GM18508 (cell line): ENCODE measurements at regions not wholly inside any gene's neighbourhood (a gene's known extent, or its start where the extent isn't known, plus 50 kb on each side); places are given as distances from the start of the nearest gene placed in this dataset.

Source experiments
- ATAC-seq: cut with Tn5 transposase; IDR thresholded peaks from one replicate; pipeline ENCODE4 v1.9.1; 2021; ENCODE audit warnings: moderate number of reproducible peaks; ENCODE audit not compliant: insufficient read depth, unreplicated experiment

- ATAC-seq: no peak
Observed at GRCh38 chr15:94535298-94536048, 304.1 kb downstream of the MCTP2 start.

DNA sequence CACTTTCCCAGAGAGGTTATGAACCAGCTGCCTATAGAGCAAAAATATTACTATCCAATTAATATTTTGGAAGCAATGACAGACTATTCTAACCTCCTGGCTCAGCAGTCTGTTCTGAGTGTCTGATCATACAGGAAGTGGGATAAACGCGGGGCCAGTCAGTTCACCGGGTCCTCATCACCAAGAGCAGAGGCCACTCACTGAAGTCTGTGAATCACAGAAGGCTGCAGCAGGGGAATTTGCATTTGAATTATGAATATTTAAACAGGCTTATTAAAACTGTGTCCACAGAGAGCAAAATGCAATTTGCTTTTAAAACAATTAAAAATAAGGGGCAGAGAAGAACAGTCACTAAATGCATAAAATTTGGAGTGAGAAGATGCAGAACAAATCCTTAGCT, 305.2 kb downstream of the MCTP2 start:
- no peak for ATAC-seq

GRCh38 chr15:94538280-94538679, 306.9 kb downstream of the MCTP2 start:
- ATAC-seq: no peak

- no peak for ATAC-seq
Observed at GRCh38 chr15:94542391-94542790, 311.0 kb downstream of the MCTP2 start.

GRCh38 chr15:94546808-94547207, 315.4 kb downstream of the MCTP2 start:
- no peak for ATAC-seq

- ATAC-seq: no peak
Observed at GRCh38 chr15:94547711-94548110, 316.4 kb downstream of the MCTP2 start.

GRCh38 chr15:94555841-94556519, 324.6 kb downstream of the MCTP2 start:
- no peak for ATAC-seq

GRCh38 chr15:94561036-94561689, 329.8 kb downstream of the MCTP2 start:
- ATAC-seq: no peak

- ATAC-seq: no peak
Observed at GRCh38 chr15:94563456-94563855, 332.1 kb downstream of the MCTP2 start.

GRCh38 chr15:94576889-94577533, 345.6 kb downstream of the MCTP2 start:
- ATAC-seq: no peak

DNA sequence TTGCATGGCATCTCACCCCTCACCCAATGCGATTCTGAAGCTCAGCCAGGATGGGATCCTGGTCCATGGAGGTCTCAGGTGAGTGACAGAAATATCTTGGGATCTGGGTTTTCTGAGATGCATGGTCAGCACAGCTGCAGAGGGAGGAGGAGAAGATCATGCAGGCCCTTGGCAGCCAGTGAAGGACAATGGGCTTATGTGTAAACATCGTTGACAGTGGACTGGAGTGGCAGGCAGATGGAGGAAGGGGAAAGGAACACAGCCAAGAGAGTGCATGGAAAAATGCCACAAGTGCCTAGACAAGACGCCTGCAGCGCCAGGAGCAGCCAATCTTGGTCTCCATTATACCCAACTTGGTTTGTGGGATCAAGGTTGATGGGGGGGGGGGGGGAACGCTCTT, 347.9 kb downstream of the MCTP2 start:
- ATAC-seq: no peak

DNA sequence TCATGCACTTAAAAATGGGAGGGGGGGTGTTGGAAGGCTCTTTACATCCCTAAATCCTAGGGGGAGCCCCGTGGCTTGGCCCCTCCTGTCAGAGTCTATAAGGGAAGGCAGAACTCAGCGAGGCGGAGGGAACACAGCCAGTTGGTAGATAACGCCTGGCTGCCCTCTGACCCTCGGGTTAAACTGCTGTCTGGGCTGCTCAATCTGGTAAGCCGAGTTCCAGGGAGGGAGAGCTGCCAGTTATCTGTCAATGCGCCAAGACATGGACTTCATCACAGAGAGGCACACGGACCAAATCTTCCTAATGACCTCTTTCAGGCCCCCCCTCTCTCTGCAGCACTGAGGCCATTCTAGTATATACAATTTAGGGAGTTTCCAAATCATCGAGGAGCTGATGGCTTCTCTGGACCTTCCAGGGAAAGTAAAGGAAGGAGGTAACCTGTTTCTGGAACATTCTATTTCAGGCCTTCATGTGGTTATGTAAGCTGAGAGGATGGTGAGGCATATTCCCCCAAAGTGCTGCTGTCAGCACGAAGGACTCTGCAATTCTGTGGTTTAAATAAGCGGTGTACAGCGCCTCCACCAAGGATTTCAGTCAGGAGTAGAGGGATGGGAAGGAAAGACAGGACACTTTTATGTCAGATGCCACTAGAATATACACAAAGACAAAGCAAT, 349.0 kb downstream of the MCTP2 start:
- ATAC-seq: no peak

DNA sequence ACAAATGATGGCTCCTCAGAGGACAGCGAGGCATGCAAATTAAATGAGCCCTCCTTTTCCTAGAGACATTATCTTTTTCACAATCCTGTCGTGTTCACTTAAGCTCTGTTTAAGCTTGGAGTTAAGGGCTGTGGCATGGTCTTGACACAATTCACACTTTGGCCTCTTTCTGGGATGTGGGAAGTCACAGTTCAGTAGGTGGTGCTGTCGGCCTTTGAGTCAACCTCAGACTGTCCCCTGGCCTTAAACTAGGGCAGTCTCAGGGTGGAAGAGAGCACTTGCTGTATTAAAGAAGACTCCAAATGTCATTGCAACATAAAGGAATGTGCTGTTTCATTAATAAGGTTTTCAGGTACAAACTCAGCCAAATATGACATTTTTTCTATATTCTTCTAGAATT, 351.0 kb downstream of the MCTP2 start:
- peak; percentile 32 for ATAC-seq

DNA sequence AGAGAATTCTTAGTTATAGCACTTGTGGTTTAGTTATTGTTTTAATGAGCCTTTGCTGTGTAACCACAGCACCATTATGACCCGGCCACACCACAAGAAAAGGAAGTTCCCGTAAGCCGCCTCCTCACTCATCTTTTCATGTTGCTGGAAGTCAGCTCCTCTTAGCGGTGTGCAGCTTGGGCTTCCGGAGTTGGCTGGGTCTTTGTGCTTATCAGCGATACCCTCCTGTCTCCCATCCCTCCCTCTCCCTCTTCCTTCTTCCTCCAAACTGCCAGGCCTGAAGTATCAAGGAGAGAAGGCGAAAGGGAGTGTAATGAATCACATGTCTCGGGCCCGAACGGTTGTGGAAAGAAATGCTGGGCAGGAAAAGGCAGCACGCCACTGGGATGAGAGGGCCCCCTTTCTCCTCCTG, 353.5 kb downstream of the MCTP2 start:
- ATAC-seq: peak; percentile 89

GRCh38 chr15:94586099-94586498, 354.7 kb downstream of the MCTP2 start:
- peak; percentile 59 for ATAC-seq

GRCh38 chr15:94587113-94587512, 355.8 kb downstream of the MCTP2 start:
- ATAC-seq: no peak

DNA sequence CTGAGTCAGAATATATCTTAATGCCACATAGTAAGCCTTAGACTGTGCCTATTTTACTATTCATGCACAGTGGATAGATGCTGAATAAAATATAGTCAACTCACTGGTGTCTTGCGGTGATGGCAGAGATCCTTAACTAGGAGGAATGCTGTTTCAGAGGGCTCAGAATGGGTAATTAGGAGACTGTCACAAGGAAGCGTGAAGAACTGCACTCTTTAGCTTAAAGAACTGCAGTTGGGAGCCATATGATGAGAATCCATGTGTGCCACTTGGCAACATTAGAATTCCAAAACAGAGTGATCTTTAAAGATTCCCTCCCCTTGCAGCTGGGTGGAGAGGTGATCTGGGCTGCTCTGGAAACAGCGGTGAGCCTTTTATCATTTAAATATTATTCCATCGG, 357.6 kb downstream of the MCTP2 start:
- no peak for ATAC-seq

DNA sequence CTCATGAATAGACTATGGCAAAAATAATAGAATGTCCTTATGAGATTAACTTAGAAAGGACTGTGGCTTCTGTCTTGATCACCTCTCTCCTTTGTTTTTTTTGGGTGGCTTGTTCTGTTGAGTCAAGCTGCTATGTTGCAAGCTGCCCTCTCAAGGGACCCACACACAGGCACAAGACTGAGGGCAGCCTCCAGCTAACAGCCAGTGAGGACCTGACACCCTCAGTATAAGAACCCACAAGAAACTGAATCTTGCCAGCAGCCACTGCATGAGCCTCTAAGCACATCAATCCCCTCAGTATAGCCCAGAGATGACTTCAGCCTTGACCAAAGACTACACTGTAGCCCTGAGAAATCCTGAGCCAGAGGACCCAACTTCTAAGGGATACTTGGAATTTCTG, 361.1 kb downstream of the MCTP2 start:
- no peak for ATAC-seq

DNA sequence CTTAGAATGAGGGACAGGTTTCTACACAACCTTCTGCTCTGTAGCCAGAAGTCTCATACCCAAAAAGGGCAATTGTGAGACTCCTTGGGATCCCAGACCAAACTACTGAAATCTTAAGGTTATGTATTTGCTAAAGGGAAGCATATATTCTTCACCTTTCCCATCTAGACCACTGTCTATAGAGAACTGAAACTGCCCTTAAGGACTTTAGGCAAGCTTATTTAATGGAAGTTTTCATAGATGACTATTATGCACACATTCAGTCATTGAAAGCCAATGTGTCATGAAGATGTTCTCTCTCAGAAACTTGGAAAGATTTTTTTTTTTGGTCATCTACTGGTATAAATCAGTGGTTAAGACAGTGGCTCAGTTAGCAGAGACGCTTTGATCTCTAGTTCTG, 365.3 kb downstream of the MCTP2 start:
- no peak for ATAC-seq

DNA sequence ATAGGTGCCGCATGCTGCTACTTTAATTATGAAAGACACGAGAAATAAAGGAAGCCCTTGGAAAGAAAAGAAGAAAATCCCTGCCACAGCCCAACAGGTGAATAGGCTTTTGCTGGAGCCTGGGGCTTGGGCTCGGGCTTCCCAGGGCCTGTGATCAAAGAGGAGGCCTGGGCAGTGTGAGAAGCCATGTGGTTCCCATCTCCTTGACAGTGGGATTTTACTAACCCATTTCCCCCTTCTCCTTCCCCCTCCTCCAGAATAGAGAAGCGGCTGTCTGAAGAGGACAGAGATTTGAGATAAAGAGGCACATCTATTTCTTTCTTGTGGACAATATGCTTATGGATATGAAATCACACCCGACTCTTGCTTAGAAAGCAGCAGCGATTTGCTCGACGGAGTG, 369.1 kb downstream of the MCTP2 start:
- no peak for ATAC-seq
